ENCODE measurements at regions not wholly inside any gene's neighbourhood (a gene's known extent, or its start where the extent isn't known, plus 50 kb on each side); places are given as distances from the start of the nearest gene placed in this dataset.

GRCh38 chr3:177978946-177979345 lies 557.3 kb upstream of the KCNMB2 start:
- DNase-seq, result no peak

- no peak for DNase-seq
Observed at GRCh38 chr3:177979703-177980102, 556.5 kb upstream of the KCNMB2 start.

- DNase-seq, result no peak
Observed at GRCh38 chr3:177981576-177981975, 554.7 kb upstream of the KCNMB2 start.

GRCh38 chr3:177982034-177982433 lies 554.2 kb upstream of the KCNMB2 start:
- no peak for DNase-seq

GRCh38 chr3:177983320-177983719 lies 552.9 kb upstream of the KCNMB2 start:
- no peak for DNase-seq

- DNase-seq, result no peak
Observed at GRCh38 chr3:177992993-177993970, 543.0 kb upstream of the KCNMB2 start.

GRCh38 chr3:177994976-177995375 lies 541.3 kb upstream of the KCNMB2 start:
- DNase-seq, result no peak

GRCh38 chr3:177995381-177996085 lies 540.7 kb upstream of the KCNMB2 start:
- DNase-seq, result no peak

- no peak for DNase-seq
Observed at GRCh38 chr3:178001670-178002101, 534.5 kb upstream of the KCNMB2 start.

- DNase-seq, result no peak
Observed at GRCh38 chr3:178002113-178002512, 534.1 kb upstream of the KCNMB2 start.

GRCh38 chr3:178003756-178004155 lies 532.5 kb upstream of the KCNMB2 start:
- DNase-seq, result no peak

GRCh38 chr3:178005961-178006360 lies 530.3 kb upstream of the KCNMB2 start:
- DNase-seq, result no peak

- no peak for DNase-seq
Observed at GRCh38 chr3:178010306-178010705, 525.9 kb upstream of the KCNMB2 start.

GRCh38 chr3:178019645-178020044 lies 516.6 kb upstream of the KCNMB2 start:
- no peak for DNase-seq

- no peak for DNase-seq
Observed at GRCh38 chr3:178022599-178022998, 513.6 kb upstream of the KCNMB2 start.

GRCh38 chr3:178028933-178029332 lies 507.3 kb upstream of the KCNMB2 start:
- no peak for DNase-seq

GRCh38 chr3:178036451-178037144 lies 499.6 kb upstream of the KCNMB2 start:
- DNase-seq, result no peak

GRCh38 chr3:178041931-178042330 lies 494.3 kb upstream of the KCNMB2 start:
- no peak for DNase-seq

- no peak for DNase-seq
Observed at GRCh38 chr3:178042376-178042775, 493.9 kb upstream of the KCNMB2 start.

- DNase-seq, result no peak
Observed at GRCh38 chr3:178043084-178043483, 493.2 kb upstream of the KCNMB2 start.

- no peak for DNase-seq
Observed at GRCh38 chr3:178044320-178044719, 491.9 kb upstream of the KCNMB2 start.

GRCh38 chr3:178047496-178047895 lies 488.7 kb upstream of the KCNMB2 start:
- DNase-seq, result no peak

GRCh38 chr3:178048768-178049167 lies 487.5 kb upstream of the KCNMB2 start:
- no peak for DNase-seq

Measured in NCI-H2029 (cell line).